GM18519 (cell line): ENCODE measurements at regions not wholly inside any gene's neighbourhood (a gene's known extent, or its start where the extent isn't known, plus 50 kb on each side); places are given as distances from the start of the nearest gene placed in this dataset.
"Not testable (repeated sequence)": the region's sequence is repeated elsewhere in the genome, so short reads cannot be mapped to it uniquely, and the experiment has no call there.

Experiments used
- ATAC-seq: cut with Tn5 transposase; IDR thresholded peaks from one replicate; pipeline ENCODE4 v1.9.1; 2021; ENCODE audit warnings: mild to moderate bottlenecking, moderate library complexity; ENCODE audit not compliant: unreplicated experiment, low FRiP score

DNA sequence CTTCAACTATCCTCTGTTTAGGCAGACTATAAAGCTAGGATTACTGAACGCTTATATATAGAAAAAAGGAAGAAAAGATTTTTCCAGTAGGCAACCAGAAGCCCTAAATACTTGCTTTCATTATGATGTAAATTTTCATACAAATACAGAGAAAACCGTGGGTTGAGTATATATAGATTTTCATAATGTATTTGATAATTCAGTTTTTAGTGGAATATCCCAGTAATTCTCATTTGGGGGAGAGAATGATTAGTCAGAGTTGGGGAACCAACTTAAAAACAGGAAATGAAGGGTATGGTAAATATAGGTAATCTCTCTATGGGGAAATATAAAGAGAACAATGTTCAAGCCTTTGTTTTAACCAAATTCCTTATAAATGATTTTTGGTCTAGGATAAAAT is 154.0 kb upstream of the CITED2 start:
- ATAC-seq = no peak

GRCh38 chr6:139525415-139525814 is 151.0 kb upstream of the CITED2 start:
- ATAC-seq = no peak

GRCh38 chr6:139523986-139524385 is 149.5 kb upstream of the CITED2 start:
- no peak for ATAC-seq

DNA sequence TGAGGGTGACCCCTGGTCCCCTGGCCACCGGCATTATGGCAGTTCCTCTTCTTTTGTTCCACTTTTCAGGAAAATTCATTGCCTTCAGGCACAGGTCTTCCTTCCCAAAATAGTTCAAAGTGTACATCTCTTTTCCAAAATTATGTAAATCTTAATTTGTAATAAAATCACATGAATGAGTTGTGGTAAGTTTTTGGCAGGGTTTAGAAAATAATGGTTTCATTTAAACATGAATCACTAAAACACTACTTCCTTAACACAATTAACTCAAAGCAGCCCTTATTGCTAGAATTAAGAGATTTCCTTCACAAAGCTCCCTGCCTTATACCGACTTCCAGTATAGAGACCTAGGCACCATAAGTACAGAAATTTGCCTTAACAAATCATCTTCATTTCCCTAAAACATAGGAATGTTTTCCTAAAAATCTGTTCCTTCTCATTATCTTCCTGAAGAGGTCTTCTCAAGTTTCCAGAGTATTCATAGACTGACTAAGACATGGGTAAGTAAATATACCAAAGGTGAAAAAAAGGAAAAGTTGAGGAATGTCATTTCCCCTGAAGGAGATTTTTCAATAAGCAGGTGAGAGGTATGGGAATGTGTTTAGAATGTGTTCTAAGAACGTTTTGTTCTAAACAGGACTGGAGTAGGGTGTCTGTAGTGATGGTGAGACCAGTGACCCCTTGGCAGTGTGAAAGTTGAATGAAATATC is 148.2 kb upstream of the CITED2 start:
- ATAC-seq = no peak

DNA sequence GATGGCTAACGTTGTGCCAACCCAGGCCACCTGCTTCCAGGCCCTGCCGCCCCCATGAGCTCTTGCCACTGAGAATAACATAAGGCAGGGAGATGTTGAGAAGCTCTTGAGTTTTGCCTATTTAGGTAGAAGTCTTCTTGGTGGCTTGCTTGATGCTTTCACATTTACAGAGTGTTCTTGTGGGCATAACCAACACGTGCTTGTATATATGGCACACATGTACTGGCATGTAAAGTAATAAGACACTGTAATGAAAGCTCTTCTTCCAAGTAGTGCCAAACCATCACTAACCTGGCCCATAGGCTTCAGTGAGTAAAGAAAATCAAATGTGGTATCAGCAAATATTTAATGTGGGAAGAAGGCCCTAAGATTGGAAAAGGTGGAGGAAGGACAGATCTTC is 146.9 kb upstream of the CITED2 start:
- no peak for ATAC-seq

- no peak for ATAC-seq
Observed at GRCh38 chr6:139520321-139520768, 145.9 kb upstream of the CITED2 start.

DNA sequence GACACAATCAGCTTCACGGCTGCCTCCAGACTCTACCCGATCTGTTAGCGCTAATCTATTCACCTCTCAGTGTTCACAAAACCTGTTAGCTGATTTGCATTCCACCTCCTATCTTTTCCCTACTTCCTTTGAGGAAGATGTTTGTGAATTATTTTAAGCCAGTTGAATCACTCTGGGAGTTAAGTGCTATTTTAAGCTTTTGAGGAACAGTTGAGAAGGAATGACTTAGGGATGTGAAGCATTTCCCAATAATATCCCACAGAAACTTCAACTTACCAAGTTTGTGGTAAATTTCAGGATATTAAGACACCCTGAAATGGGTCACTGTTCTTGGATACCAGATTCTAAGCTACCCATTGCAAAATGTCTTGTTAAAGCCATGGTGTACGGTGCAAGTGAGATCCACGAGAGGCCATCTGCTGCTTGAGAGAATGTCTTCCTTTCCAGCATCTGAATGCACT is 145.2 kb upstream of the CITED2 start:
- ATAC-seq = no peak

DNA sequence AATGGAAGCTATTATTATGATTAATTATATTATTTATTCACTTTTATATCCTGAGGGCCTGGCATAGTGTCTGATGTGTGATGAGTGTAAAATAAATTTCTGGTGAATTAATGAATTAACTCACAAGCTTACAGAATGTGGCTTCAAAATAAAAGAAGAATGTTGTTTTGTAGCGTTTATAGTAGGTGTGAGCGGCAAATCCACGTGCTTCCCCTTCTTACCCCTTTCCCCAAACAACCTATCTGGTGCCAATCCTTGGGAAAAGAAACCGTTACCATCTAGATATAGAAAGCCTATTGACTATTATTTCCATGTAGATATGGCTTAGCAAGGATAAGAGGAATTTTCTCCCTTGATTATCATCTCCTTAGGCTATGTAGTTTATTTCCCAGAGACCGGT is 144.6 kb upstream of the CITED2 start:
- ATAC-seq = no peak

- ATAC-seq = no peak
Observed at GRCh38 chr6:139518556-139519091, 144.2 kb upstream of the CITED2 start.

DNA sequence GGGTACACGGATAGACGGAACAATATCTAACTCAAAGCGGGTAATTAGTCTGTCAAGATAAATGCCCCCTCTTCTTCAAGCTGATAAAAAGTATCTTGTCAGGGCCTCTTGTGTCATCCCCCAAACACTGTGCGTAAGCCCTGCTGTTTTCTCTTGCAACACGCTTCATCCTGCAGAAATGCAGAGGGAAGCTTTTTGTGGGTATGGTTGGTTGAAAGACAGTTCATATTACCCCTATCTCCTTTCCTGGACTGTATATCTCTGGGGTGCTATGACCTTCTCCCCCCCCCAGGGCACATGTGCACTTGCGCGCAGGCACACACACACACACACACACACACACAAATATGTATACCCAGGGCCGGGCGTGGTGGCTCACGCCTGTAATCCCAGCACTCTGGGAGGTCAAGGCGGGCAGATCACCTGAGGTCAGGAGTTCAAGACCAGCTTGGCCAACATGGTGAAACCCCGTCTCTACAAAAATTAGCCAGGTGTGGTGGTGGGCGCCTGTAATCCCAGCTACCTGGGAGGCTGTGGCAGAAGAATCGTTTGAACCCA is 143.6 kb upstream of the CITED2 start:
- not testable (repeated sequence) for ATAC-seq

DNA sequence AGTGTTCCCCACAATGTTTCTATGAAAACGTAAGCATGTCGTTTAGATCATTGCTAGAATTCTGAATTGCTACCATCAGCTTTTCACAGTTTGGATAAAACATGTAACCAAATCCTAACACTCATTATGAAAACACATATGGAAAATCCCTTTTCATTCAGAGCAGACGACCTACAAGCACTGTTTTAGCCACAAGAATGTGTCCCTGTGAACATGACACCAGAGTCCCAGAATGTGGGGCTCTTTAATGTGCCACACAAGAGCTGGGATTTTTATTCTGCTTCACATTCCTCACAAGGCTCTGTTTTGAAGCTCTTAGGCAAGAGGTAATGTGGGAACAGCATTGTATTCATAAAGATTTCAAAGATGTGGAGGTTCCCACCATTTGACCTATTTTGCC is 141.1 kb upstream of the CITED2 start:
- ATAC-seq = no peak

GRCh38 chr6:139514819-139515218 is 140.4 kb upstream of the CITED2 start:
- no peak for ATAC-seq

DNA sequence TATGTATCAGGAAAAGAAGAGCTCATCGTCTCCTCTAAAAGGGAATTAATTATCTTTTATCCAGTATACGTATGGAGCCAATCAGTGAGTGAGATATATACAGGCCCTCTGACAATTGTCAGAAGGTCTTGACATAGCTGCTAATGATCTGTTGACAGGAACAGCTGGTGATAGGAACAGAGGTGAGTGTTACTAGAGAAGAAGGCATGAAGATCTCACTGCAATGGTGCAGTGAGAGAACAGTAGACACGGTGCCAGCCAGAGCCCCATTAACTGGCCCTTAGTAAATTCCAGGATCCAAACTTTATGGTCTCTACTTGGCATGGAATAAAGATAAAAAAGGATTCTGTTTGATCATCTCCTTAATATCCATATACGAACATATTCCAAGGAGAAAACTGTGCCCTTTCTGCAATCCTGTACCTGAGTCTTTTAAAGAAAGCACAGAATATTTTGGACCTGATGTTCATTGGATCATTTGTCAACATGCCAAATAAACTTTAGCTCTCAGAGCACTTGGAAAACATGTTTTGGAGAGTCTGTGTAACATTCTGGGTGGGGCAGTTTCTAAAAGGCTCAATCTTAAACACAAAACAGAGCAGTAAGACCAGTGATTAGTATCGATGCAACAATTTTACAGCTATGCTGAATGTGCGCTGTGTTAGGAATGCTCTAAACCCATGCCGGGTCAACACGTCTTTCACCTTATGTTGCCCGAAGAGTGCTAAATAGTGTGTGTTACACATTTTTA is 135.8 kb upstream of the CITED2 start:
- no peak for ATAC-seq

- no peak for ATAC-seq
Observed at GRCh38 chr6:139509167-139509566, 134.7 kb upstream of the CITED2 start.

GRCh38 chr6:139508576-139508975 is 134.1 kb upstream of the CITED2 start:
- ATAC-seq = no peak

- no peak for ATAC-seq
Observed at GRCh38 chr6:139508023-139508422, 133.6 kb upstream of the CITED2 start.

- no peak for ATAC-seq
Observed at GRCh38 chr6:139500977-139501376, 126.5 kb upstream of the CITED2 start.

- no peak for ATAC-seq
Observed at GRCh38 chr6:139498715-139499114, 124.3 kb upstream of the CITED2 start.

- ATAC-seq = no peak
Observed at GRCh38 chr6:139497345-139497961, 123.0 kb upstream of the CITED2 start.

GRCh38 chr6:139496654-139497344 is 122.4 kb upstream of the CITED2 start:
- no peak for ATAC-seq
